WTC11 (cell line): ENCODE measurements at regions not wholly inside any gene's neighbourhood (a gene's known extent, or its start where the extent isn't known, plus 50 kb on each side); places are given as distances from the start of the nearest gene placed in this dataset.

Experiments used
- ATAC-seq: fragments of 200-7000 bp; cut with Tn5 transposase; 2 replicates; pipeline ENCODE4 v1.10.0; 2021; ENCODE audit warnings: mild to moderate bottlenecking, moderate library complexity
- CTCF ChIA-PET: fragments of 300-600 bp; sonication (Branson Sonifier 250); formaldehyde crosslinking; loops from one replicate; lab custom pipeline; 2021; ENCODE audit warnings: antibody characterized with exemption; lab: Charles Lee
- POLR2A ChIA-PET: fragments of 350-600 bp; sonication (Branson Sonifier 250); formaldehyde crosslinking; loops from one replicate; lab custom pipeline; 2021; ENCODE audit warnings: antibody characterized with exemption; lab: Charles Lee
- DNase-seq: peaks from one replicate; pipeline ENCODE4 v3.0.0; 2021; ENCODE audit warnings: low spot score
- H3K27ac Mint-ChIP-seq: 2 replicates; pipeline ENCODE4 v1.8.0; 2021; ENCODE audit warnings: mixed read lengths
- H3K27me3 Mint-ChIP-seq: 2 replicates; pipeline ENCODE4 v1.8.0; 2021; ENCODE audit warnings: low read depth, mild to moderate bottlenecking, moderate library complexity, mixed read lengths
- H3K36me3 Mint-ChIP-seq: 2 replicates; pipeline ENCODE4 v1.8.0; 2021; ENCODE audit warnings: mixed read lengths
- H3K4me1 Mint-ChIP-seq: 2 replicates; pipeline ENCODE4 v1.8.0; 2022; ENCODE audit warnings: mixed read lengths
- H3K4me3 Mint-ChIP-seq: 2 replicates; pipeline ENCODE4 v1.8.0; 2021; ENCODE audit warnings: mild to moderate bottlenecking, moderate library complexity, mixed read lengths
- H3K9me3 Mint-ChIP-seq: 2 replicates; pipeline ENCODE4 v1.8.0; 2021; ENCODE audit warnings: mixed read lengths
- ARID4B ChIP-seq: sonication (generic); formaldehyde crosslinking; IDR thresholded peaks from 2 replicates; pipeline ENCODE4 v1.8.0; 2023; ENCODE audit warnings: missing genetic modification reagents, mild to moderate bottlenecking, borderline replicate concordance
- ATF2 ChIP-seq: sonication (generic); formaldehyde crosslinking; IDR thresholded peaks from 2 replicates; pipeline ENCODE4 v1.8.1; 2022; ENCODE audit warnings: low read depth, missing genetic modification reagents, borderline replicate concordance
- ATF3 ChIP-seq: sonication (generic); formaldehyde crosslinking; conservative IDR thresholded peaks from 2 replicates; pipeline ENCODE4 v1.8.1; 2022; ENCODE audit warnings: mild to moderate bottlenecking, missing genetic modification reagents
- ATF6 ChIP-seq: sonication (generic); formaldehyde crosslinking; IDR thresholded peaks from 2 replicates; pipeline ENCODE4 v1.8.1; 2023; ENCODE audit warnings: mild to moderate bottlenecking, missing genetic modification reagents
- CREM ChIP-seq: sonication (generic); formaldehyde crosslinking; IDR thresholded peaks from 2 replicates; pipeline ENCODE4 v1.8.1; 2022; ENCODE audit warnings: mild to moderate bottlenecking, missing genetic modification reagents, moderate library complexity
- E2F1 ChIP-seq: sonication (generic); formaldehyde crosslinking; IDR thresholded peaks from 2 replicates; pipeline ENCODE4 v1.8.0; 2022; ENCODE audit warnings: mild to moderate bottlenecking, missing genetic modification reagents
- EMX1 ChIP-seq: fragments of 250-450 bp; sonication (Bioruptor Pico); IDR thresholded peaks from 2 replicates; pipeline ENCODE4 v1.8.0; 2021; ENCODE audit warnings: mild to moderate bottlenecking
- GTF2I ChIP-seq: fragments of 250-450 bp; sonication (Bioruptor Pico); conservative IDR thresholded peaks from 2 replicates; pipeline ENCODE4 v1.4.0; 2021; ENCODE audit warnings: mild to moderate bottlenecking
- NR2C2 ChIP-seq: sonication (generic); formaldehyde crosslinking; IDR thresholded peaks from 2 replicates; pipeline ENCODE4 v1.8.0; 2022; ENCODE audit warnings: mild to moderate bottlenecking, missing genetic modification reagents
- NR3C1 ChIP-seq: sonication (generic); formaldehyde crosslinking; conservative IDR thresholded peaks from 2 replicates; pipeline ENCODE4 v1.8.1; 2023; ENCODE audit warnings: low read depth, mild to moderate bottlenecking, missing genetic modification reagents
- PREB ChIP-seq: sonication (generic); formaldehyde crosslinking; IDR thresholded peaks from 2 replicates; pipeline ENCODE4 v1.8.1; 2022; ENCODE audit warnings: mild to moderate bottlenecking, missing genetic modification reagents, moderate library complexity, borderline replicate concordance
- RORB ChIP-seq: fragments of 250-450 bp; sonication (Bioruptor Pico); IDR thresholded peaks from 2 replicates; pipeline ENCODE4 v1.9.0; 2021; ENCODE audit warnings: mild to moderate bottlenecking
- STAT6 ChIP-seq: sonication (generic); formaldehyde crosslinking; conservative IDR thresholded peaks from 2 replicates; pipeline ENCODE4 v1.8.1; 2023; ENCODE audit warnings: mild to moderate bottlenecking, low read depth, missing genetic modification reagents, moderate library complexity
- TEAD4 ChIP-seq: sonication (generic); formaldehyde crosslinking; IDR thresholded peaks from 2 replicates; pipeline ENCODE4 v1.8.0; 2022; ENCODE audit warnings: mild to moderate bottlenecking, missing genetic modification reagents
- ZBTB21 ChIP-seq: sonication (generic); formaldehyde crosslinking; IDR thresholded peaks from 2 replicates; pipeline ENCODE4 v1.8.1; 2023; ENCODE audit warnings: mild to moderate bottlenecking, missing genetic modification reagents, borderline replicate concordance
- ZBTB43 ChIP-seq: sonication (generic); formaldehyde crosslinking; IDR thresholded peaks from 2 replicates; pipeline ENCODE4 v1.8.1; 2023; ENCODE audit warnings: mild to moderate bottlenecking, missing genetic modification reagents
- ZNF219 ChIP-seq: sonication (generic); formaldehyde crosslinking; IDR thresholded peaks from 2 replicates; pipeline ENCODE4 v1.8.0; 2023; ENCODE audit warnings: missing genetic modification reagents, mild to moderate bottlenecking, borderline replicate concordance
- ZNF532 ChIP-seq: fragments of 250-450 bp; sonication (Bioruptor Pico); IDR thresholded peaks from 2 replicates; pipeline ENCODE4 v1.9.0; 2021; ENCODE audit warnings: mild to moderate bottlenecking, borderline replicate concordance

GRCh38 chr18:78838183-78838582 lies 141.4 kb upstream of the SALL3 start:
- ATAC-seq: no peak
- DNase-seq: no peak
- Mint-ChIP-seq H3K4me1 (no peaks in the 10 kb centered on the region), H3K27me3 (peaks cover 6% of the 10 kb centered on the region), H3K4me3 (no peak overlapping the region), H3K36me3 (peaks cover 50% of the 10 kb centered on the region), H3K27ac (no peak overlapping the region), H3K9me3 (peaks cover 56% of the 10 kb centered on the region)
- no peak for TF ChIP-seq GTF2I (CRISPR knock-in tag)
- TF ChIP-seq ZBTB43 (CRISPR knock-in tag): no peak
- TF ChIP-seq NR2C2 (CRISPR knock-in tag): no peak
- TF ChIP-seq STAT6 (CRISPR knock-in tag): no peak
- TF ChIP-seq ZBTB21 (CRISPR knock-in tag): no peak
- no peak for TF ChIP-seq ZNF219 (CRISPR knock-in tag)
- no peak for TF ChIP-seq CREM (CRISPR knock-in tag)
- no peak for TF ChIP-seq ARID4B (CRISPR knock-in tag)
- no peak for TF ChIP-seq ATF3 (CRISPR knock-in tag)
- no peak for TF ChIP-seq TEAD4 (CRISPR knock-in tag)
- TF ChIP-seq ATF2: no peak
- TF ChIP-seq ZNF532 (CRISPR knock-in tag): no peak
- no peak for TF ChIP-seq ATF6 (CRISPR knock-in tag)
- TF ChIP-seq NR3C1 (CRISPR knock-in tag): no peak
- no peak for TF ChIP-seq PREB (CRISPR knock-in tag)
- no peak for TF ChIP-seq EMX1 (CRISPR knock-in tag)
- TF ChIP-seq E2F1 (CRISPR knock-in tag): no peak
- no peak for TF ChIP-seq RORB (CRISPR knock-in tag)
- CTCF ChIA-PET: no interaction called here
- POLR2A ChIA-PET: no interaction called here
